ENCODE measurements at regions not wholly inside any gene's neighbourhood (a gene's known extent, or its start where the extent isn't known, plus 50 kb on each side); places are given as distances from the start of the nearest gene placed in this dataset.
"Not testable (repeated sequence)": the region's sequence is repeated elsewhere in the genome, so short reads cannot be mapped to it uniquely, and the experiment has no call there.

- no peak for DNase-seq
Observed at GRCh38 chr20:5492937-5493336, 117.9 kb downstream of the GPCPD1 start.

GRCh38 chr20:5491455-5491854, 119.4 kb downstream of the GPCPD1 start:
- no peak for DNase-seq

- DNase-seq, result no peak
Observed at GRCh38 chr20:5489601-5490000, 121.2 kb downstream of the GPCPD1 start.

GRCh38 chr20:5488823-5489222, 122.0 kb downstream of the GPCPD1 start:
- DNase-seq, result no peak

- no peak for DNase-seq
Observed at GRCh38 chr20:5486377-5487054, 124.3 kb downstream of the GPCPD1 start.

GRCh38 chr20:5484926-5485325, 125.9 kb downstream of the GPCPD1 start:
- no peak for DNase-seq

- DNase-seq, result no peak
Observed at GRCh38 chr20:5484346-5484745, 126.5 kb downstream of the GPCPD1 start.

- DNase-seq, result no peak
Observed at GRCh38 chr20:5482791-5483190, 128.0 kb downstream of the GPCPD1 start.

GRCh38 chr20:5481872-5482271, 128.9 kb downstream of the GPCPD1 start:
- no peak for DNase-seq

- no peak for DNase-seq
Observed at GRCh38 chr20:5480824-5481600, 129.8 kb downstream of the GPCPD1 start.

- DNase-seq, result no peak
Observed at GRCh38 chr20:5474646-5475550, 135.9 kb downstream of the GPCPD1 start.

- DNase-seq, result not testable (repeated sequence)
Observed at GRCh38 chr20:5471866-5472265, 138.9 kb downstream of the GPCPD1 start.

GRCh38 chr20:5471368-5471767, 139.4 kb downstream of the GPCPD1 start:
- DNase-seq, result no peak

GRCh38 chr20:5470943-5471342, 139.9 kb downstream of the GPCPD1 start:
- no peak for DNase-seq

- no peak for DNase-seq
Observed at GRCh38 chr20:5470458-5470857, 140.3 kb downstream of the GPCPD1 start.

- DNase-seq, result no peak
Observed at GRCh38 chr20:5469111-5469510, 141.7 kb downstream of the GPCPD1 start.

- DNase-seq, result no peak
Observed at GRCh38 chr20:5467086-5467485, 143.7 kb downstream of the GPCPD1 start.

- no peak for DNase-seq
Observed at GRCh38 chr20:5465604-5465927, 145.2 kb downstream of the GPCPD1 start.

- DNase-seq, result no peak
Observed at GRCh38 chr20:5464901-5465603, 145.8 kb downstream of the GPCPD1 start.

- no peak for DNase-seq
Observed at GRCh38 chr20:5463007-5463686, 146.4 kb upstream of the PROKR2 start.

GRCh38 chr20:5453745-5454144, 137.0 kb upstream of the PROKR2 start:
- not testable (repeated sequence) for DNase-seq

- not testable (repeated sequence) for DNase-seq
Observed at GRCh38 chr20:5453316-5453715, 136.6 kb upstream of the PROKR2 start.
